Midbrain (tissue), 1 donor: ENCODE measurements at regions not wholly inside any gene's neighbourhood (a gene's known extent, or its start where the extent isn't known, plus 50 kb on each side); places are given as distances from the start of the nearest gene placed in this dataset.
"Not testable (repeated sequence)": the region's sequence is repeated elsewhere in the genome, so short reads cannot be mapped to it uniquely, and the experiment has no call there.

Source experiments
- DNase-seq: peaks from one replicate; lab custom pipeline; 2025; lab: John Stamatoyannopoulos, UW

GRCh38 chr9:26789959-26790358 lies 102.6 kb downstream of the CAAP1 start:
- no peak for DNase-seq

- no peak for DNase-seq
Observed at GRCh38 chr9:26786564-26786963, 106.0 kb downstream of the CAAP1 start.

DNA sequence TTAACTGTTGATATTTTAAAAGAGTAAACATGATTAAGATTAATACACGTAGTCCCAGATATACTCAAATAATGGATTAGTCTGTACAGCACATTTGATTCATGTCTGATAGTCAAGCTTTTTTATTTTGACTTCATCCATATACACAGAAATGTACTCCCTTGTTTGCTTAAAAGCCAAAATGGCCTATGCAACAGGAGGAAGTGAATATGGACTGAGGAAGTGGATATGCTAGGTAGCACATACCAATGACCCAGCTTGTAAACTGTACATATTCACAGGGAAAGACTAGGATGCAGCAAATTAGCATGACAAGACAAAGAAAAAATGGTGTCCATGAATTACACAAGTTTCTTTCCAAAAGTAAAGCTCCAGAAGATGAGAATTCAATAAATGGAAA lies 109.7 kb downstream of the CAAP1 start:
- DNase-seq, result no peak

DNA sequence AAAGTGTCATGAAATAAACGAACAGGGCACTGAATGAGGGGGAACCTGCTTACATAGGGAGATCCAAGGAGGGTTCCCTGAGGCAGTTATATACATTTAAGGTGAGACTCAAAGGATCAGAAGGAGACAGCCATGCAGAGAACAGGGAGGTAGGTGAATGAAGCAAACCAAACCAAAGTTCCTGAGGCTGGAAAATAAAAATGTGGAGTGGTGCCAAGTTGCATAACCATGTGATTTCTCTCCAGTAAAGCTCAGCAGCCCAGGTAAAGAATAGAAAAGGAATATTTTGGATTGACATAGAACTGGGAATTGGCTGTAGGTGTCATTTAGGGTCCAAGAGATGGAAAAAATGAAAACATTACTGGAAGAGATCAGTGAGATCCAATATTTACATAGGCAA lies 110.7 kb downstream of the CAAP1 start:
- no peak for DNase-seq

GRCh38 chr9:26780307-26780706 lies 112.3 kb downstream of the CAAP1 start:
- DNase-seq, result not testable (repeated sequence)

GRCh38 chr9:26779062-26779461 lies 113.5 kb downstream of the CAAP1 start:
- DNase-seq, result no peak

GRCh38 chr9:26775391-26775790 lies 117.2 kb downstream of the CAAP1 start:
- no peak for DNase-seq

GRCh38 chr9:26773056-26773455 lies 119.5 kb downstream of the CAAP1 start:
- no peak for DNase-seq

GRCh38 chr9:26770821-26771220 lies 121.8 kb downstream of the CAAP1 start:
- DNase-seq, result no peak

DNA sequence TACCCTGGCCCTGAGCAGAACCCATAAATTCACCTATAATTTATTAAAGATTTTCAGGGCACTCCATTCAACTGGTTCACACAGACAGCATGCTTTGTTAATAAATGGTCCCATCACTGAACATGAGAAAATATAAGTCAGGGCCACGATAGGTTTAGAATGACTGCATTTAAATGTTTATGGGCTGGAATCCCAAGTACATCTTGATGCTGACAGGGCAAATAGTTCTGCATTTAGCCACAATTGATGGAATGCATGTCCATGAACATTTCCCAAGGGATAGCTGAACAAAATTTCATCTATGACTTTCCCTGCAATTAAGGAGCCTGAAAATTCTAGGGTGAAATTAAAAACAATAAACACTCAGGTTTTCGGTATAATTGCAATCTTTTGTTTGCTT lies 124.5 kb downstream of the CAAP1 start:
- no peak for DNase-seq

GRCh38 chr9:26760675-26761074 lies 131.9 kb downstream of the CAAP1 start:
- DNase-seq, result no peak

DNA sequence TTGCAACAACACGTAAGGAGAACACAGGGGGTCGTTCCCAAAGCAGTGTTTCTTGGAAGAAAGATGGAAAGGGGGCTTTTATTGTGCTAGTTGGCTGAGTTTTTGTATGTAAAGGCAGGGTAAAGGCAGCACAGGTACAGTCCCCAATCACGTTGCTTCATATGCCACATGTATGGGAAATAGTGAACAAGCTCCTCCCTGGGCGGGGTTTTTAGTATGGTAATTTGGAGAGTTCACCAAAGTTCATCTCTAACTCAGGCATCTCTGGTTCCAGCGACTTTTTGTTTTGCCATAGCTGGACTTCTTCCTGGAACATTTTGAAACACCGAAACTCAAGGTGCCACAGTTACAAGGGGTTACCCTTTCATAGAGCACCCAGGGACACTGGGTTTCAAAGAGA lies 133.9 kb downstream of the CAAP1 start:
- DNase-seq, result no peak

DNA sequence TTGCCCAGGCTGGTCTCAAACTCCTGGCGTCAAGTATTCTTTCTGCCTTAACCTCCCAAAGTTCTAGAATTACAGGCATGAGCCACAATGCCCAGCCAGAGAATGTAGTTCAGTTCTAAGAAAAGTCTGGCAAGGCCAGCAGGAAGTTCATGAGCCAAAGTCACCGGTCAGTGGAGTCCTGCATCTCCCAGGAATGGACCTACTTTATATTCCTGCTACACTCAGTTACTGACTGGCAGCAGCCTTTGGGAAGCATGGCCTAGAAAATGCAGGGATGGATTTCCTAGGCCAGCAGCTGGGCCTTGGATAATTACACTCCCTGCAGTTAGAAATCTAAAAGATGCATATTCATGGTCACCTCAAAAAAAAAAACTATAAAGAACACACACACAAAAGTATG lies 135.7 kb downstream of the CAAP1 start:
- peak; percentile 24 for DNase-seq

DNA sequence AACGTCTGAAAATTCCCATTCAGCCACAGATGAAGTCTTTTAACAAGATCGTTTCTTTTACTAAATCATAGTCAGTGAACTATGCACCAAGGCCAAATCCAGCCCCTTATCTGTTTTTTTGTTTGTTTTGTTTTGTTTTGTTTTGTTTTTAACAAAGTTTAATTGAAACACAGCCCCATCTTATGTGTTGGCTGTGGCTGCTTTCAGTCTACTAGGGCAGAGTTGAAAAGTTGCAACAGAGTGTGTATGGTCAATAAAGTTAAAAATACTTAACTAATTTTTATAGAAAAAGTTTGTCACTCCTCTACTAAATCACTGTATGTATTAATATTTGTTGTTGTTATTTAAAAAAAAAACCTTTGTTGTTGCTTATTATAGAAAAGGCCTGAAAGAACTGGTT lies 137.1 kb downstream of the CAAP1 start:
- no peak for DNase-seq

DNA sequence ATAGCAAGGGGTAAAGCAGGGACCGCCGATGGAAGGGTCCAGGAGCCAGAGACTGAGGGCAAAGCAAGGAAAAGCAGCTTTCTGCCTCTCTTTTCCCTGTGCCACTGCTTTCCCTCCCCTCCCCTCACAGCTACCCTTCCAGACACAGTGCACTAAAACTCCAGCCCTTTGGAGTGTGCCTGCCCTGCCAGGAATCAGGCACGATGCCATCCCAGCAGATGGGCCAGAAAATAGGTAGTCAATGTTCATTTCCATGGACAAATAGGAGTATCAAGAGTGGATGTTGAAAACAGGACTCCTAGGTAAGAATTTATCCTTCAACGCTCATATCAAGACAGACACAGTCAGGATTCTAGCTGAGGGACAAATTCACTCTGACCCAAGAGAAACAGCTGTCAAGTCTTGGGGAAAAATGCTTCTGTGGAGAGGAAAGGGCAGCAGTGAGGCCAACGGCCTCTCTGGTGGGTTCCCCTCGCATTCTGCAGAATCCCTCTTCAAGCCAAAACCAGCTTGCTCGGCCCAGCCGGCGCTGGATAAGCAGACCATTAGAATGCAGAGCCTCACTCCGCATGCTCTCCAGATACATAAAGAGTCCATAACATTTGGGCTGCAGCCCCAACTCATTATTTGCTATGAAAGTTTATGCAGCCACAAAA lies 138.0 kb downstream of the CAAP1 start:
- no peak for DNase-seq

DNA sequence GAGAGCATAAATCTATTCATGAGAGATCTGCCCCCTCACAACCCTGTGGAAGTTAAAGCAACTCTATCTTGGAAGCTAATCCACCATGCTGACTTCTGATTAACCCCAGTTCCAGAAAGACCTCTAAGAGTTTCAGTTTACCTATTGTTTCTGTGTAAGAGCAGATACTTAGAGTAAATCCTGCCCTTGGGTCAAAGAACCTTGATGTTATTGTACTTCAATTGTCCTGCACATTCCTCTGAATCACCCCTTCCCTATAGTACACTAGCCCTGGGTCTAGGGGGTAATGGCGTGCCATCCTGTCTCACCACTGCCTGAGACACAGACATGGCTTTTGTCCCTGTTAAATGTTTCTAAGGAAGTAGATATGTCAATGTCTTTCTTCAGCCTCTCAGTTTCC lies 138.6 kb downstream of the CAAP1 start:
- no peak for DNase-seq

- DNase-seq, result no peak
Observed at GRCh38 chr9:26750162-26750561, 142.4 kb downstream of the CAAP1 start.

DNA sequence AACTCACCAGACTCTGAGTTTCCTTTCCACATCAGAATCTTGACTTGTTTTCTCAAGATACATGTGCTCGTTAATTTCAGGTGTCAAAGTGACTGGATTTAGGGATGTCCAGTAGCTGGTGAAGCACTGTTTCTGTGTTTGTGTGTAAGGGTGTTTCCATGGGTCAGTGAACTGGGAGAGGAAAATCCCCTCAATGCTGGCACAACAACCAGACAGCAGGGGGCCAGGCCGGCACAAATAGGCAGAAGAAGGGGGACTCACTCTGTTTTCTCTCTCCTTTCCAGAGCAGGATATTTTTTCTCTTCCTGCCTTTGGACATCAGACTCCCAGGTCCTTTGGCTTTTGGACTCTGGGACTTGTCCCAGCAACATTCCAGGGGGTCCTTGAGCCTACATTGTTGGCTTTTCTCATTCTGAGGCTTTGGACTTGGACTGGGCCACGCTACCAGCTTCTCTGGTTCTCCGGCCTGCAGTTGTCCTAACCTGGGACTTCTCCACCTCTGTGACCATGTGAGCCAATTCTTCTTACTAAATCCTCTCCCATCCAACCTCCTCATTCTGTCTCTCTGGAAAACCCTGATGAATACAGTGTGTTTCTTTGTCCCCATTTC lies 144.0 kb downstream of the CAAP1 start:
- DNase-seq, result no peak

- no peak for DNase-seq
Observed at GRCh38 chr9:26747611-26748010, 145.0 kb downstream of the CAAP1 start.

GRCh38 chr9:26746357-26747072 lies 146.1 kb downstream of the CAAP1 start:
- no peak for DNase-seq

- DNase-seq, result no peak
Observed at GRCh38 chr9:26745111-26745510, 147.5 kb downstream of the CAAP1 start.

DNA sequence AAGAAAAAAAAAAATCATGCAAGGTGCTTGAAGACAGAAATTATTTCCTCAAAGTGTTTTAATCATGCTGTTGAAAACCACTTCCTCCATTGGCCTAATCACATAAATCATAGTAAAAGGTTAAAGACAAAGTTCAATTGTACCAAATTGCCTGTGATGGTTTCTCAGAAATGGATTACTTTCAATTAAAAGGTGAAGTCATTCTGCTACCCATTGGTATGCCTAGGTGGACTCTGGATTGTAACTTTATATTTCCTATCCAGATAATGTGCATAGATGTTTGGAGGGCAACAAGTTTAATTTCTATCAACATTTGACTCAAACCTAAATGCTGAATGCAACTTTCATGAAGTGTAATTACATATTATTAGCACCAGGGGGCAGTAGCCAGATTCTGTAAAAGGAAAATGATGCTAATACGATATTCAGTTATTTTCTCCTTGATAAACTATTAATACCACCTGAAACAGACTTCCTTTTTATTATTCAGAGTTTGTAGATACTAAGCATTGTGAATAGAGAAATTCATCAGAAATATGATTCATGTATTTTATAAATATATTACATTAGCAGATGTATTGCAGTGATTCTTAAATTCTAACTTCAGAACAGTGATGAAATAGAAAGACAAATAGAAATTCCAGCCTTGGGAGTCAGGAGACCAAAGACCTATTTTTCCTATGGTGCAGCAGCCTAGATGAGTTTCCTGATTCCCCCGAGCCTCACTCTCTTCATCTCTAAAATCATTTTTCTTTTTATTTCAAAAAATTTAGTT lies 148.2 kb downstream of the CAAP1 start:
- DNase-seq, result peak; percentile 30
